Lower leg skin (tissue), 3 donors: ENCODE measurements at regions not wholly inside any gene's neighbourhood (a gene's known extent, or its start where the extent isn't known, plus 50 kb on each side); places are given as distances from the start of the nearest gene placed in this dataset.

ENCODE experiments used
- POLR2A ChIP-seq, 2 donors: fragments of 450-650 bp; IDR thresholded peaks; one replicate each; pipeline ENCODE4 v1.6.1; 2016 to 2017; ENCODE audit warnings: antibody characterized with exemption in 2 of 2, mild to moderate bottlenecking in 1 of 2, moderate library complexity in 1 of 2
- TF ChIP-seq, protein P1 (sequence below), 3 donors: fragments of 450-650 bp; IDR thresholded peaks; one replicate each; pipeline ENCODE4 v1.5.1; 2016; ENCODE audit warnings: antibody characterized with exemption in 3 of 3, mild to moderate bottlenecking in 3 of 3, moderate library complexity in 2 of 3

- TF ChIP-seq POLR2A (IDR thresholded peaks at IDR 0.05), result no peak
- TF ChIP-seq, protein P1, sequence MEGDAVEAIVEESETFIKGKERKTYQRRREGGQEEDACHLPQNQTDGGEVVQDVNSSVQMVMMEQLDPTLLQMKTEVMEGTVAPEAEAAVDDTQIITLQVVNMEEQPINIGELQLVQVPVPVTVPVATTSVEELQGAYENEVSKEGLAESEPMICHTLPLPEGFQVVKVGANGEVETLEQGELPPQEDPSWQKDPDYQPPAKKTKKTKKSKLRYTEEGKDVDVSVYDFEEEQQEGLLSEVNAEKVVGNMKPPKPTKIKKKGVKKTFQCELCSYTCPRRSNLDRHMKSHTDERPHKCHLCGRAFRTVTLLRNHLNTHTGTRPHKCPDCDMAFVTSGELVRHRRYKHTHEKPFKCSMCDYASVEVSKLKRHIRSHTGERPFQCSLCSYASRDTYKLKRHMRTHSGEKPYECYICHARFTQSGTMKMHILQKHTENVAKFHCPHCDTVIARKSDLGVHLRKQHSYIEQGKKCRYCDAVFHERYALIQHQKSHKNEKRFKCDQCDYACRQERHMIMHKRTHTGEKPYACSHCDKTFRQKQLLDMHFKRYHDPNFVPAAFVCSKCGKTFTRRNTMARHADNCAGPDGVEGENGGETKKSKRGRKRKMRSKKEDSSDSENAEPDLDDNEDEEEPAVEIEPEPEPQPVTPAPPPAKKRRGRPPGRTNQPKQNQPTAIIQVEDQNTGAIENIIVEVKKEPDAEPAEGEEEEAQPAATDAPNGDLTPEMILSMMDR (IDR thresholded peaks at IDR 0.05), result no peak
These were observed 89.7 kb upstream of the PLPP4 start for GRCh38 chr10:120367341-120367740.
